Gastroesophageal sphincter (tissue), 3 donors: ENCODE measurements at regions not wholly inside any gene's neighbourhood (a gene's known extent, or its start where the extent isn't known, plus 50 kb on each side); places are given as distances from the start of the nearest gene placed in this dataset.

Experiments
- CTCF ChIP-seq, 4 experiments: fragments of 200-600 bp in 2 of 4; fragments of 450-650 bp in 2 of 4; sonication (generic) in 1 of 4; IDR thresholded peaks; one replicate each; pipeline ENCODE4 v1.5.1; 2017 to 2019; ENCODE audit warnings: antibody characterized with exemption in 4 of 4, mild to moderate bottlenecking in 2 of 4, moderate library complexity in 2 of 4
- EP300 ChIP-seq: sonication (generic); formaldehyde crosslinking; IDR thresholded peaks from one replicate; pipeline ENCODE4 v1.6.1; 2017; ENCODE audit warnings: antibody characterized with exemption, mild to moderate bottlenecking
- POLR2AphosphoS5 ChIP-seq: sonication (generic); formaldehyde crosslinking; IDR thresholded peaks from one replicate; pipeline ENCODE4 v1.6.1; 2017; ENCODE audit warnings: antibody characterized with exemption

- no peak for TF ChIP-seq CTCF (IDR thresholded peaks at IDR 0.05)
- TF ChIP-seq EP300: no peak
- TF ChIP-seq POLR2AphosphoS5: no peak
These were observed 165.4 kb upstream of the PCDH9 start for GRCh38 chr13:67395577-67395976.
